ENCODE measurements at regions not wholly inside any gene's neighbourhood (a gene's known extent, or its start where the extent isn't known, plus 50 kb on each side); places are given as distances from the start of the nearest gene placed in this dataset.

- H3K4me1 Mint-ChIP-seq (ENCODE audit: low read depth, unreplicated experiment): no peaks in the 10 kb centered on the region
- no peaks in the 10 kb centered on the region for H3K9me3 Mint-ChIP-seq (ENCODE audit: unreplicated experiment)
- TF ChIP-seq, protein P1, sequence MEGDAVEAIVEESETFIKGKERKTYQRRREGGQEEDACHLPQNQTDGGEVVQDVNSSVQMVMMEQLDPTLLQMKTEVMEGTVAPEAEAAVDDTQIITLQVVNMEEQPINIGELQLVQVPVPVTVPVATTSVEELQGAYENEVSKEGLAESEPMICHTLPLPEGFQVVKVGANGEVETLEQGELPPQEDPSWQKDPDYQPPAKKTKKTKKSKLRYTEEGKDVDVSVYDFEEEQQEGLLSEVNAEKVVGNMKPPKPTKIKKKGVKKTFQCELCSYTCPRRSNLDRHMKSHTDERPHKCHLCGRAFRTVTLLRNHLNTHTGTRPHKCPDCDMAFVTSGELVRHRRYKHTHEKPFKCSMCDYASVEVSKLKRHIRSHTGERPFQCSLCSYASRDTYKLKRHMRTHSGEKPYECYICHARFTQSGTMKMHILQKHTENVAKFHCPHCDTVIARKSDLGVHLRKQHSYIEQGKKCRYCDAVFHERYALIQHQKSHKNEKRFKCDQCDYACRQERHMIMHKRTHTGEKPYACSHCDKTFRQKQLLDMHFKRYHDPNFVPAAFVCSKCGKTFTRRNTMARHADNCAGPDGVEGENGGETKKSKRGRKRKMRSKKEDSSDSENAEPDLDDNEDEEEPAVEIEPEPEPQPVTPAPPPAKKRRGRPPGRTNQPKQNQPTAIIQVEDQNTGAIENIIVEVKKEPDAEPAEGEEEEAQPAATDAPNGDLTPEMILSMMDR (IDR thresholded peaks at IDR 0.05; ENCODE audit: partially characterized antibody, unreplicated experiment): no peak
- no peak overlapping the region for H3K4me3 Mint-ChIP-seq (ENCODE audit: unreplicated experiment)
- no peak overlapping the region for H3K27ac Mint-ChIP-seq (ENCODE audit: unreplicated experiment)
- H3K27me3 Mint-ChIP-seq (ENCODE audit: unreplicated experiment): no peaks in the 10 kb centered on the region
- no peak for DNase-seq
- H3K36me3 Mint-ChIP-seq (ENCODE audit: unreplicated experiment): no peaks in the 10 kb centered on the region
These were observed 192.0 kb downstream of the MTX2 start for GRCh38 chr2:176461098-176461808.

- Mint-ChIP-seq H3K4me1 (ENCODE audit: low read depth, unreplicated experiment) (no peaks in the 10 kb centered on the region), H3K27me3 (ENCODE audit: unreplicated experiment) (no peaks in the 10 kb centered on the region), H3K4me3 (ENCODE audit: unreplicated experiment) (no peak overlapping the region), H3K9me3 (ENCODE audit: unreplicated experiment) (no peaks in the 10 kb centered on the region), H3K27ac (ENCODE audit: unreplicated experiment) (no peak overlapping the region), H3K36me3 (ENCODE audit: unreplicated experiment) (no peaks in the 10 kb centered on the region)
- TF ChIP-seq, protein P1 (IDR thresholded peaks at IDR 0.05; ENCODE audit: partially characterized antibody, unreplicated experiment): no peak
- DNase-seq: no peak
These were observed 192.8 kb downstream of the MTX2 start for GRCh38 chr2:176461809-176462670.

GRCh38 chr2:176463546-176463945 is 194.3 kb downstream of the MTX2 start:
- Mint-ChIP-seq H3K4me1 (ENCODE audit: low read depth, unreplicated experiment) (no peaks in the 10 kb centered on the region), H3K36me3 (ENCODE audit: unreplicated experiment) (no peaks in the 10 kb centered on the region), H3K4me3 (ENCODE audit: unreplicated experiment) (no peak overlapping the region)

DNA sequence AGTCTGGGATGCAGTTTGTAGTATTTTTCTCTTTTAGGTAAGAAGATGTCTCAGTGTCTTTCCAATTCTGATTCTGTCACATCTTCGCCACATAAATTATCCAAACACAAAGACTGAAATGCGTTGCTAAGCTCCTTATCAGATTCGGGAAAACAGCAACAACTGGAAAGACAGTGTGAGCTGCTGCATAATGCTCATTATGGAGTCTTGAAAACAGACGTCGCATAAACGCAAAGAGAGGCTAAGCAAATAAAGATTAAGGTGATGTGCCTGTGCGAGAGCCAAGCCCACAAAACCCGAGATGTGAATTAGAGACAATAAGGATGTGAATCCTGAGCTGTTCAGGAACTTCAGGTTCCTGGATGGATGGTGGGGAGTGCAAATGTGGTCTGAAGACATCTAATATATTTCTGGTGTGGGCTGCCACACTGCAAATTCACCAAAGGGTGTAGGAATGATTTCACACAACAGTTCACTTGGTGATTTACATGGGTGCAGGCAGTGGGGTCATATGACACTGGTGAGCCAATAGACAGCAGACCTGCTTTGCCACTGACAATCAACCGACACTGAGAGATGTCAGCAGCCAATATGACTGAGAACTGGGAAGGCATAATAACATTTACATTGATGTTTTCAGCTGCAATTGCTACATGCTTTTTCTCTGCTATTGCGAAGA is 195.8 kb downstream of the MTX2 start:
- TF ChIP-seq, protein P1 (IDR thresholded peaks at IDR 0.05; ENCODE audit: partially characterized antibody, unreplicated experiment): no peak
- Mint-ChIP-seq H3K4me1 (ENCODE audit: low read depth, unreplicated experiment) (no peaks in the 10 kb centered on the region), H3K4me3 (ENCODE audit: unreplicated experiment) (peak overlapping the region; percentile 28), H3K27me3 (ENCODE audit: unreplicated experiment) (peaks cover 2% of the 10 kb centered on the region), H3K9me3 (ENCODE audit: unreplicated experiment) (no peaks in the 10 kb centered on the region), H3K27ac (ENCODE audit: unreplicated experiment) (no peak overlapping the region), H3K36me3 (ENCODE audit: unreplicated experiment) (no peaks in the 10 kb centered on the region)
- peak; percentile 18 for DNase-seq

More at GRCh38 chr2:176463546-176463945, 194.3 kb downstream of the MTX2 start:
- TF ChIP-seq, protein P1 (IDR thresholded peaks at IDR 0.05; ENCODE audit: partially characterized antibody, unreplicated experiment): no peak
- Mint-ChIP-seq H3K27ac (ENCODE audit: unreplicated experiment) (no peak overlapping the region), H3K9me3 (ENCODE audit: unreplicated experiment) (no peaks in the 10 kb centered on the region), H3K27me3 (ENCODE audit: unreplicated experiment) (no peaks in the 10 kb centered on the region)
- DNase-seq: no peak
